CD4-positive, alpha-beta memory T cell (primary cell): ENCODE measurements at regions not wholly inside any gene's neighbourhood (a gene's known extent, or its start where the extent isn't known, plus 50 kb on each side); places are given as distances from the start of the nearest gene placed in this dataset.
"Not testable (repeated sequence)": the region's sequence is repeated elsewhere in the genome, so short reads cannot be mapped to it uniquely, and the experiment has no call there.

Source experiments
- CTCF ChIA-PET: fragments of 350-600 bp; sonication (Branson Sonifier 250); formaldehyde crosslinking; loops from one replicate; lab custom pipeline; 2021; ENCODE audit warnings: inconsistent platforms; ENCODE audit not compliant: partially characterized antibody; lab: Charles Lee
- POLR2A ChIA-PET: fragments of 350-600 bp; sonication (Branson Sonifier 250); formaldehyde crosslinking; loops from one replicate; lab custom pipeline; 2021; ENCODE audit not compliant: partially characterized antibody; lab: Charles Lee
- DNase-seq, 5 donors: peaks; one replicate each; pipeline versions ENCODE4 v3.0.0 to v3.0.0-alpha.2; 2020 to 2022; ENCODE audit warnings: mixed read lengths in 1 of 5
- H3K27ac ChIP-seq: one replicate; pipeline ENCODE4 v1.7.0; 2013; ENCODE audit warnings: low read depth, low read length
- H3K27me3 ChIP-seq: 2 replicates; pipeline ENCODE4 v1.7.0; 2013; ENCODE audit warnings: mild to moderate bottlenecking, low read length, moderate library complexity; ENCODE audit not compliant: insufficient read depth
- H3K36me3 ChIP-seq: 2 replicates; pipeline ENCODE4 v1.7.0; 2013; ENCODE audit warnings: mild to moderate bottlenecking, low read length, moderate library complexity; ENCODE audit not compliant: insufficient read depth
- H3K4me1 ChIP-seq: 2 replicates; pipeline ENCODE4 v1.7.0; 2013; ENCODE audit warnings: mild to moderate bottlenecking, low read length, moderate library complexity; ENCODE audit not compliant: insufficient read depth
- H3K4me3 ChIP-seq, 2 donors: one replicate each; pipeline ENCODE4 v1.7.0; 2013; ENCODE audit warnings: low read length in 2 of 2, mild to moderate bottlenecking in 1 of 2
- H3K9me3 ChIP-seq, 2 donors: one replicate each; pipeline ENCODE4 v1.7.0; 2013; ENCODE audit warnings: low read length in 2 of 2, control low read depth in 1 of 2; ENCODE audit not compliant: control insufficient read depth in 1 of 2
- H3K27ac Mint-ChIP-seq, 7 donors: one replicate each; pipeline ENCODE4 v1.8.0; 2020 to 2021; ENCODE audit warnings: mixed read lengths in 7 of 7, mild to moderate bottlenecking in 6 of 7, inconsistent platforms in 3 of 7, moderate library complexity in 3 of 7
- H3K27me3 Mint-ChIP-seq, 2 donors: one replicate each; pipeline ENCODE4 v1.8.0; 2020 to 2021; ENCODE audit warnings: mixed read lengths in 2 of 2
- H3K36me3 Mint-ChIP-seq, 2 donors: one replicate each; pipeline ENCODE4 v1.8.0; 2020 to 2021; ENCODE audit warnings: mixed read lengths in 2 of 2, inconsistent platforms in 1 of 2, mild to moderate bottlenecking in 1 of 2
- H3K4me1 Mint-ChIP-seq, 4 donors: one replicate each; pipeline ENCODE4 v1.8.0; 2020 to 2021; ENCODE audit warnings: mixed read lengths in 4 of 4, mild to moderate bottlenecking in 1 of 4
- H3K4me3 Mint-ChIP-seq, 8 donors: one replicate each; pipeline ENCODE4 v1.8.0; 2020 to 2021; ENCODE audit warnings: mixed read lengths in 8 of 8, mild to moderate bottlenecking in 7 of 8, moderate library complexity in 6 of 8, inconsistent platforms in 3 of 8
- H3K9me3 Mint-ChIP-seq, 8 donors: one replicate each; pipeline ENCODE4 v1.8.0; 2020 to 2021; ENCODE audit warnings: mixed read lengths in 8 of 8, mild to moderate bottlenecking in 5 of 8, inconsistent platforms in 3 of 8, moderate library complexity in 1 of 8
- intact Hi-C: fragments of 100-400 bp; cut with micrococcal nuclease; formaldehyde crosslinking; loops from one replicate; pipeline ENCODE4 v1.15.1; 2023

DNA sequence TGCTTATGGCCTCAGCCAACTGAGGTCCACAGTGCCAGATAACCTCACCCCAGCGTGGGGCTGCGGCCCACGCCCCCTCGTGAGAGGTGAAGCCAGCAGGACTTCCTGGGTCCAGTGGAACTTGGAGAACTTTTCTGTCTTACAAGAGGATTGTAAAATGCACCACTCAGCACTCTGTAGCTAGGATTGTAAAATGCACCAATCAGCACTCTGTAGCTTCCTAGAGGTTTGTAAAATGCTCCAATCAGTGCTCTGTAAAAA is 109.1 kb downstream of the AKAP11 start:
- no peak overlapping the region for H3K27ac ChIP-seq
- Mint-ChIP-seq H3K9me3 (peaks cover 0 to 2% (median 0%) of the 10 kb centered on the region in 8 donors), H3K4me3 (no peak overlapping the region), H3K4me1 (peaks cover 14 to 25% (median 19%) of the 10 kb centered on the region in 4 donors), H3K27ac (no peak overlapping the region), H3K36me3 (no peaks in the 10 kb centered on the region), H3K27me3 (no peaks in the 10 kb centered on the region)
- no peaks in the 10 kb centered on the region for H3K27me3 ChIP-seq
- DNase-seq = no peak
- intact Hi-C loops = no loop called here
- peaks cover 21% of the 10 kb centered on the region for H3K4me1 ChIP-seq
- CTCF ChIA-PET = interaction anchor here (3.9 kb wide), 1 partner anchor 12 kb away, joined by 17 read pairs; no protein-coding TSS in a partner anchor
- H3K4me3 ChIP-seq = no peak overlapping the region
- no peaks in the 10 kb centered on the region for H3K9me3 ChIP-seq
- no peaks in the 10 kb centered on the region for H3K36me3 ChIP-seq
- POLR2A ChIA-PET = interaction anchor here (4.2 kb wide), 1 partner anchor 12 kb away, joined by 19 read pairs; no protein-coding TSS in a partner anchor

DNA sequence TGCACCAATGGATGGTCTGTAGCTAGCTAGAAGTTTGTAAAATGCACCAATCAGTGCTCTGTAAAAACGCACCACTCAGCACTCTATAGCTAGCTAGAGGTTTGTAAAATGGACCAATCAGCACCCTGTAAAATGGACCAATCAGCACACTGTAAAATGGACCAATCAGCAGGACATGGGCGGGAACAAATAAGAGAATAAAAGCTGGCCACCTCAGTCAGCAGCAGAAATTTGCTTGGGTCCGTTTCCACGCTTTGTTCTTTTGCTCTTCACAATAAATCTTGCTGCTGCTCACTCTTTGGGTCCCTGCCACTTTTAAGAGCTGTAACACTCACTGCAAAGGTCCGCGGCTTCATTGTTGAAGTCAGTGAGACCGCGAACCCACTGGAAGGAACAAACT is 109.5 kb downstream of the AKAP11 start:
- peaks cover 14 to 23% (median 18%) of the 10 kb centered on the region in 4 donors for H3K4me1 Mint-ChIP-seq
- H3K27ac Mint-ChIP-seq, H3K9me3 ChIP-seq, H3K9me3 Mint-ChIP-seq, intact Hi-C loops, H3K27ac ChIP-seq, H3K36me3 ChIP-seq, H3K4me3 Mint-ChIP-seq, DNase-seq, H3K27me3 ChIP-seq, H3K4me3 ChIP-seq, H3K27me3 Mint-ChIP-seq, H3K36me3 Mint-ChIP-seq: not testable (repeated sequence)
- ChIA-PET CTCF (interaction anchor here (0.8 to 0.9 kb wide), 2 partner anchors 26 to 28 kb away, joined by 3 read pairs; no protein-coding TSS in a partner anchor), POLR2A (interaction anchor here (4.2 kb wide), 1 partner anchor 11 kb away, joined by 19 read pairs; no protein-coding TSS in a partner anchor)
- peaks cover 21% of the 10 kb centered on the region for H3K4me1 ChIP-seq

DNA sequence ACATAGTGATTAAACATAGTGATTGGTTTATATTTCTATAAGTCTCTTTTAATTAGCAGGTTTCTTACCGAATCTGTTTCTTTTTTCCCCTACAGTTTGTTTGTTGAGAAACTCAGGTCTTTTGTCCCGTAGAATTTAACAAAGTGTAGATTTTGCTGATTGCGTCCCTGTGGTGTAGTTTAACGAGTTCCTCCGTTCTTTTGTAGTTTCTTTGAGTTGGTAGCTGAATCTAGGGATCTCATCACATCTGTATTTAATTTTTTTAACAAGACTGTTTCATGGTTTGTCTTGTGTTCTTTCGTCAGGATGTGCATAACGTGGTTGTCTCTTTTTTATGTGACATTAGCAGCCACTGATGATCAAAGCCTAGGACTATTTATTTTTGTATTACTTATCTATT is 111.1 kb downstream of the AKAP11 start:
- Mint-ChIP-seq H3K36me3 (no peaks in the 10 kb centered on the region), H3K27ac (no peak overlapping the region), H3K9me3 (peaks cover 0 to 2% (median 0%) of the 10 kb centered on the region in 8 donors), H3K4me1 (peaks cover 17 to 27% (median 22%) of the 10 kb centered on the region in 4 donors), H3K27me3 (no peaks in the 10 kb centered on the region), H3K4me3 (no peak overlapping the region)
- H3K36me3 ChIP-seq = no peaks in the 10 kb centered on the region
- no peaks in the 10 kb centered on the region for H3K27me3 ChIP-seq
- H3K4me3 ChIP-seq = no peak overlapping the region
- intact Hi-C loops = no loop called here
- ChIA-PET CTCF (interaction anchor here (1.0 to 1.2 kb wide), 2 partner anchors 13 to 28 kb away, joined by 3 read pairs; no protein-coding TSS in a partner anchor), POLR2A (interaction anchor here (0.7 to 4.2 kb wide), 4 partner anchors 10 to 23 kb away, joined by 3 to 19 read pairs (median 4); no protein-coding TSS in a partner anchor)
- no peak overlapping the region for H3K27ac ChIP-seq
- DNase-seq = no peak
- H3K9me3 ChIP-seq = no peaks in the 10 kb centered on the region
- peaks cover 23% of the 10 kb centered on the region for H3K4me1 ChIP-seq

DNA sequence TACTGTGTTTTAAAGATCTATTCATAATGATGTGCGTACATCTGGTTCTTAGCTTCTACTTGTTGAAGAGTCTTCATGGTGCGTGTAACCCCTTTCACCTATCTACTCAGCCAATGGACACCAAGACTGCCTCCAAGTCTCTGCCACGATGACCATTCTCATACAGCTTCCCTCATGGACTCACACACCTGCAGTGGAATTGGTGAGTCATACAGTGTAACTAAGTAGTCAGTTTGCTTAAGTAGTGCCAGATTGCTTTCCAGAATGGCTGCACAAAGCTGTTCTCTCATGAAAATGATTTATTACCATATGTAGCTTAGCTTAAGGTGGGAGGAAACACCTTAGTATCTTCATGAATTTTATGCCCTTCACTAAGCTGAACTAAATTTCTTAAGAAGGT is 112.3 kb downstream of the AKAP11 start:
- Histone ChIP-seq H3K4me3 (no peak overlapping the region), H3K27me3 (no peaks in the 10 kb centered on the region), H3K9me3 (no peaks in the 10 kb centered on the region), H3K27ac (no peak overlapping the region), H3K4me1 (peaks cover 24% of the 10 kb centered on the region), H3K36me3 (no peaks in the 10 kb centered on the region)
- DNase-seq = no peak
- Mint-ChIP-seq H3K36me3 (no peaks in the 10 kb centered on the region), H3K27ac (no peak overlapping the region), H3K9me3 (peaks cover 0 to 2% (median 0%) of the 10 kb centered on the region in 8 donors), H3K27me3 (no peaks in the 10 kb centered on the region), H3K4me3 (no peak overlapping the region), H3K4me1 (peaks cover 21 to 26% (median 25%) of the 10 kb centered on the region in 4 donors)
- intact Hi-C loops = no loop called here
- CTCF ChIA-PET = interaction anchor here (1.0 to 1.5 kb wide), 2 partner anchors 8 to 29 kb away, joined by 3 to 4 read pairs; no protein-coding TSS in a partner anchor
- POLR2A ChIA-PET = interaction anchor here (1.1 to 4.2 kb wide), 3 partner anchors 9 to 18 kb away, joined by 3 to 19 read pairs (median 6); no protein-coding TSS in a partner anchor

DNA sequence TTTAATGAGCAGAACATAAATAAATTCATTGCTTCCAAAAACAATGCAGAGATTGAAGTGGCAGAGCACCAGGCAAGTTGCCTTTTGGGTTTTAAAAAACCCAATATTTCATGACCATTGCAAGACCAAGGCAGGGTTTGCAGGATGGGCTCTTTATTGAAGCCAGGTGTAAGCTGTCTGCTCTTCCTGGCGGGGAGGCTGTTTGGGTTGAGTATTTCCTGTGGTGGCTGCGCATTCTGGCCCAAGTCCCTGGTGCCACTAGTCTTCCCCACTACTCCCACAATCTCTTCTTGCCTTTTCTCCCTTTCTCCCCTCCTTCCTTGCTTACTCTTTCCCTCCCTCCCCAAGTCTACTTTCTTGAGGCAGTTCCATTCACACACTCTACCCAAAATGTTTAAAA is 116.4 kb downstream of the AKAP11 start:
- no peak for DNase-seq
- H3K9me3 ChIP-seq = no peaks in the 10 kb centered on the region
- no peak overlapping the region for H3K4me3 ChIP-seq
- Mint-ChIP-seq H3K9me3 (peaks cover 0 to under 1% (median 0%) of the 10 kb centered on the region in 8 donors), H3K27me3 (no peaks in the 10 kb centered on the region), H3K36me3 (no peaks in the 10 kb centered on the region), H3K4me1 (peaks cover 41 to 56% (median 47%) of the 10 kb centered on the region in 4 donors), H3K27ac (peak overlapping the region in 2 of 7 donors; percentile 5 to 90), H3K4me3 (peak overlapping the region in 5 of 8 donors; percentile 7 to 50 (median 41))
- H3K27ac ChIP-seq = no peak overlapping the region
- H3K27me3 ChIP-seq = no peaks in the 10 kb centered on the region
- ChIA-PET CTCF (interaction anchor here (1.6 kb wide), 1 partner anchor 90 kb away, joined by 5 read pairs; no protein-coding TSS in a partner anchor), POLR2A (interaction anchor here (0.7 to 1.9 kb wide), 7 partner anchors 8 to 1018 kb away, joined by 3 to 8 read pairs (median 4); partner anchors contain the start of gene AKAP11)
- intact Hi-C loops = no loop called here
- H3K36me3 ChIP-seq = no peaks in the 10 kb centered on the region
- peaks cover 45% of the 10 kb centered on the region for H3K4me1 ChIP-seq

DNA sequence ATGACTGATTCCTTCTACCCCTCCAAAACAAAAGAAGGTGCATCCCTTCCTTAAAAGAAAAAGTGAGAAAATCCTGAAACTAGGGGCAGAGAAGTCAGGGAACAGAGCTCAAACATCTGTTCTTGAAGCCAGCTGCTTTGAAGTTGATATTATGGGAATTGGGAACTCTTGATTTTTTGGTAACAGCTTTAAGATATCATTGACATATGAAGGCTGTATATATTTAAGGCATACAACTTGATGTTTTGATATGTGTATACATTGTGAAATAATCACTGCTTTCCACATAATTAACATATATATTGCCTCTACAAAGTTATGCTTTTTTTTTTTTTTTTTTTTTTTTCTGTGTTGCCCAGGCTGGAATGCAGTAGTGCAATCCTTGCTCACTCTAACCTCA is 117.1 kb downstream of the AKAP11 start:
- Mint-ChIP-seq H3K4me1 (peaks cover 48 to 64% (median 54%) of the 10 kb centered on the region in 4 donors), H3K27ac (peak overlapping the region in 1 of 7 donors; percentile 12), H3K4me3 (peak overlapping the region in 1 of 8 donors; percentile 25), H3K27me3 (no peaks in the 10 kb centered on the region), H3K36me3 (no peaks in the 10 kb centered on the region), H3K9me3 (peaks cover 0 to 5% (median 0%) of the 10 kb centered on the region in 8 donors)
- H3K36me3 ChIP-seq = no peaks in the 10 kb centered on the region
- H3K27me3 ChIP-seq = no peaks in the 10 kb centered on the region
- intact Hi-C loops = no loop called here
- CTCF ChIA-PET = interaction anchor here (1.4 to 1.6 kb wide), 2 partner anchors 34 to 89 kb away, joined by 3 to 5 read pairs; no protein-coding TSS in a partner anchor
- H3K9me3 ChIP-seq = no peaks in the 10 kb centered on the region
- no peak for DNase-seq
- H3K27ac ChIP-seq = no peak overlapping the region
- no peak overlapping the region for H3K4me3 ChIP-seq
- POLR2A ChIA-PET = interaction anchor here (1.0 to 1.9 kb wide), 4 partner anchors 8 to 34 kb away, joined by 4 to 8 read pairs (median 4); no protein-coding TSS in a partner anchor
- peaks cover 53% of the 10 kb centered on the region for H3K4me1 ChIP-seq

DNA sequence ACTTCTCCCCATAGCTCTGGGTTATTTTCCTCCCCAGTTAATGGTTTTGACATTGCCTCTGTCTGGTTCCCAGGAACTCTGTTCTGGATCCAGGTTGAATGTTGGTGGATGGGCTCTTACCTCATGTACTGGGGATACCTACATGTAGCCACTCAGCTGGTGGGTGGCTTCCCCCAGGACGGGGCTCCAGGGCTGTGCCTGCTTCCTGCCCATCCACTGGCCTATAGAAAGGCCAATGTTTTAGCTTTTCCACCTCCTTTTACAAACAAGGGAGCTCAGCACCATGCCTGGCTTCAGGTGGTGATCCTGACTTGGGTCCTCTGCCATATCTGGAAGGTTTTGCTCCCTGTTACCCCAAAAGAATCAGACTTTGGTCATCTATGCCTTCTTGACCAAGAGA is 120.2 kb downstream of the AKAP11 start:
- peak overlapping the region in 1 of 2 donors; percentile 3 for H3K4me3 ChIP-seq
- peaks cover 0 to 6% (median 0%) of the 10 kb centered on the region in 8 donors for H3K9me3 Mint-ChIP-seq
- H3K27ac Mint-ChIP-seq = peak overlapping the region in 6 of 7 donors; percentile 85 to 99 (median 94)
- ChIA-PET CTCF (interaction anchor here (0.8 to 3.0 kb wide), 12 partner anchors 8 to 86 kb away, joined by 3 to 17 read pairs (median 4); no protein-coding TSS in a partner anchor), POLR2A (interaction anchor here (1.1 to 6.2 kb wide), 13 partner anchors 9 to 927 kb away, joined by 3 to 48 read pairs (median 12); partner anchors contain the start of gene AKAP11)
- H3K27ac ChIP-seq = peak overlapping the region; percentile 55
- H3K36me3 ChIP-seq = no peaks in the 10 kb centered on the region
- no peaks in the 10 kb centered on the region for H3K27me3 ChIP-seq
- H3K36me3 Mint-ChIP-seq = no peaks in the 10 kb centered on the region
- DNase-seq = no peak
- intact Hi-C loops = loop anchor here (5.0 to 10.0 kb wide), 2 partner anchors 73 to 120 kb away; partner anchors contain the start of gene AKAP11
- no peaks in the 10 kb centered on the region for H3K9me3 ChIP-seq
- H3K27me3 Mint-ChIP-seq = no peaks in the 10 kb centered on the region
- peaks cover 70 to 88% (median 78%) of the 10 kb centered on the region in 4 donors for H3K4me1 Mint-ChIP-seq
- peak overlapping the region in 5 of 8 donors; percentile 1 to 90 (median 55) for H3K4me3 Mint-ChIP-seq
- peaks cover 78% of the 10 kb centered on the region for H3K4me1 ChIP-seq
